CD14-positive monocyte (primary cell): ENCODE measurements at regions not wholly inside any gene's neighbourhood (a gene's known extent, or its start where the extent isn't known, plus 50 kb on each side); places are given as distances from the start of the nearest gene placed in this dataset.

Source experiments
- DNase-seq, 3 donors: peaks; one replicate each; pipeline ENCODE4 v3.0.0-alpha.2; 2011 to 2022
- H2AFZ ChIP-seq: 2 replicates; pipeline ENCODE4 v1.6.0; 2012; ENCODE audit warnings: mild to moderate bottlenecking, low read depth, low read length, inconsistent platforms; ENCODE audit not compliant: insufficient read depth, poor library complexity, severe bottlenecking
- H3K27ac ChIP-seq, 2 donors: 1 replicate in 1 of 2; 2 replicates in 1 of 2; pipeline ENCODE4 v1.5.1; 2012 to 2013; ENCODE audit warnings: low read length in 2 of 2, control low read depth in 1 of 2, inconsistent platforms in 1 of 2, low read depth in 1 of 2, mild to moderate bottlenecking in 1 of 2
- H3K27me3 ChIP-seq, 2 donors: one replicate each; pipeline versions ENCODE4 v1.6.0 to v1.6.1; 2011 to 2013; ENCODE audit warnings: low read length in 2 of 2; ENCODE audit not compliant: control insufficient read depth in 2 of 2, insufficient read depth in 2 of 2
- H3K36me3 ChIP-seq, 2 donors: replicated peaks in 1 of 2; 1 replicate in 1 of 2; 2 replicates in 1 of 2; pipeline versions ENCODE4 v1.5.1 to v1.6.1; 2012 to 2013; ENCODE audit warnings: low read length in 2 of 2, control low read depth in 1 of 2, inconsistent platforms in 1 of 2, mild to moderate bottlenecking in 1 of 2; ENCODE audit not compliant: insufficient read depth in 2 of 2, control insufficient read depth in 1 of 2
- H3K4me1 ChIP-seq, 2 donors: 1 replicate in 1 of 2; 2 replicates in 1 of 2; pipeline versions ENCODE4 v1.5.1 to v1.6.1; 2012 to 2013; ENCODE audit warnings: low read length in 2 of 2, control low read depth in 1 of 2, inconsistent platforms in 1 of 2, mild to moderate bottlenecking in 1 of 2, moderate library complexity in 1 of 2; ENCODE audit not compliant: insufficient read depth in 2 of 2, control insufficient read depth in 1 of 2
- H3K4me2 ChIP-seq: replicated peaks from 2 replicates; pipeline ENCODE3; 2012; ENCODE audit warnings: low read length, moderate library complexity, mild to moderate bottlenecking; ENCODE audit not compliant: poor library complexity, severe bottlenecking; ENCODE audit errors: extremely low read depth
- H3K4me3 ChIP-seq, 3 experiments: fragments of 200-600 bp in 1 of 3; sonication (generic) in 1 of 3; replicated peaks in 1 of 3; 1 replicate in 2 of 3; 2 replicates in 1 of 3; pipeline ENCODE4 v1.5.1; 2011 to 2013; ENCODE audit warnings: low read length in 3 of 3, mild to moderate bottlenecking in 3 of 3, control low read depth in 2 of 3, low read depth in 2 of 3, inconsistent platforms in 1 of 3, moderate library complexity in 1 of 3
- H3K79me2 ChIP-seq: 2 replicates; pipeline ENCODE4 v1.6.0; 2012; ENCODE audit warnings: mild to moderate bottlenecking, control low read depth, inconsistent platforms, low read length, moderate library complexity; ENCODE audit not compliant: insufficient read depth
- H3K9ac ChIP-seq: 2 replicates; pipeline ENCODE4 v1.6.0; 2017; ENCODE audit warnings: low read length, mild to moderate bottlenecking; ENCODE audit not compliant: insufficient read depth, poor library complexity, severe bottlenecking
- H3K9me3 ChIP-seq, 2 donors: replicated peaks in 1 of 2; 1 replicate in 1 of 2; 2 replicates in 1 of 2; pipeline versions ENCODE4 v1.5.1 to v1.6.1; 2012 to 2013; ENCODE audit warnings: low read length in 2 of 2, control low read depth in 1 of 2; ENCODE audit not compliant: control insufficient read depth in 1 of 2, insufficient read depth in 1 of 2
- H4K20me1 ChIP-seq: 2 replicates; pipeline ENCODE4 v1.6.0; 2012; ENCODE audit warnings: mild to moderate bottlenecking, low read length, control low read depth, moderate library complexity; ENCODE audit not compliant: insufficient read depth
- H3K27ac Mint-ChIP-seq, 7 donors: one replicate each; pipeline ENCODE4 v1.8.0; 2020; ENCODE audit warnings: mild to moderate bottlenecking in 7 of 7, mixed read lengths in 7 of 7, moderate library complexity in 6 of 7, inconsistent platforms in 2 of 7
- H3K27me3 Mint-ChIP-seq, 3 donors: one replicate each; pipeline ENCODE4 v1.8.0; 2021 to 2022; ENCODE audit warnings: low read depth in 3 of 3, mild to moderate bottlenecking in 3 of 3, mixed read lengths in 3 of 3, moderate library complexity in 3 of 3, inconsistent platforms in 1 of 3
- H3K36me3 Mint-ChIP-seq, 2 donors: one replicate each; pipeline ENCODE4 v1.8.0; 2020; ENCODE audit warnings: mixed read lengths in 2 of 2, inconsistent platforms in 1 of 2, mild to moderate bottlenecking in 1 of 2
- H3K4me1 Mint-ChIP-seq: one replicate; pipeline ENCODE4 v1.8.0; 2020; ENCODE audit warnings: mild to moderate bottlenecking, mixed read lengths
- H3K4me3 Mint-ChIP-seq, 2 donors: one replicate each; pipeline ENCODE4 v1.8.0; 2020; ENCODE audit warnings: mild to moderate bottlenecking in 2 of 2, mixed read lengths in 2 of 2, moderate library complexity in 1 of 2
- H3K9me3 Mint-ChIP-seq, 7 donors: one replicate each; pipeline ENCODE4 v1.8.0; 2020 to 2022; ENCODE audit warnings: mixed read lengths in 7 of 7, mild to moderate bottlenecking in 6 of 7, moderate library complexity in 6 of 7, inconsistent platforms in 2 of 7
- WGBS: methylation state at CpG from one replicate; pipeline ENCODE4 v1.1.5; 2013; ENCODE audit warnings: missing lambda C conversion rate; ENCODE audit not compliant: insufficient coverage; 5-methylcytosine and 5-hydroxymethylcytosine counted together
- intact Hi-C, 2 donors: fragments of 100-400 bp; cut with micrococcal nuclease; formaldehyde crosslinking; loops; one replicate each; pipeline versions ENCODE4 v1.15.0 to v1.15.1; 2023
- TF ChIP-seq, protein P1 (sequence below): fragments of 200-600 bp; IDR thresholded peaks from one replicate; pipeline ENCODE4 v1.8.0; 2022; ENCODE audit warnings: antibody characterized with exemption, mild to moderate bottlenecking

DNA sequence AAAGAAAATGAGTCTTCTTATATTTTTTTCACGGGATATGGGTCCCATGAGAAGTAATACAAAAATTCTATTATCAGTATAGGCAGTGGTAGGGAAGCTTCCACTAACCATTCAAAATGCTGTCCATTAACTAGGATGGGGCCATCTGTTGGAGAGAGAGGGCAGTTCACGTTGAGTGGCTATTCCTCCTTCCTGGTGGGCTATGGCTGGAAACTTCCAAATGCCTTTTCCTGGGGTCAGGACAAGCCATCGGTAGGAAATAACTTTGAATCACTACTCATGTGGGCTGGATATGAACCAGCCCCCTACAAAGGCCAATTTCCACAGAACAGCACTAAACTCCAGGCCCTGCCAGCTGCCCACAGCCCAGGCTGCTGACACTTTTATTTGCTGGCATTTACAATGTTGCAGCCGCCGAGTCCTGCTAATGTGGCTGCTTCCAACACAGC lies 156.1 kb upstream of the HNRNPA3 start:
- Histone ChIP-seq H4K20me1 (no peaks in the 10 kb centered on the region), H3K9me3 (no peaks in the 10 kb centered on the region), H3K4me1 (no peaks in the 10 kb centered on the region), H3K79me2 (no peaks in the 10 kb centered on the region), H3K4me3 (no peak overlapping the region), H3K36me3 (no peaks in the 10 kb centered on the region), H2AFZ (no peak overlapping the region), H3K27ac (no peak overlapping the region), H3K27me3 (no peaks in the 10 kb centered on the region), H3K4me2 (no peak overlapping the region), H3K9ac (no peak overlapping the region)
- TF ChIP-seq, protein P1, sequence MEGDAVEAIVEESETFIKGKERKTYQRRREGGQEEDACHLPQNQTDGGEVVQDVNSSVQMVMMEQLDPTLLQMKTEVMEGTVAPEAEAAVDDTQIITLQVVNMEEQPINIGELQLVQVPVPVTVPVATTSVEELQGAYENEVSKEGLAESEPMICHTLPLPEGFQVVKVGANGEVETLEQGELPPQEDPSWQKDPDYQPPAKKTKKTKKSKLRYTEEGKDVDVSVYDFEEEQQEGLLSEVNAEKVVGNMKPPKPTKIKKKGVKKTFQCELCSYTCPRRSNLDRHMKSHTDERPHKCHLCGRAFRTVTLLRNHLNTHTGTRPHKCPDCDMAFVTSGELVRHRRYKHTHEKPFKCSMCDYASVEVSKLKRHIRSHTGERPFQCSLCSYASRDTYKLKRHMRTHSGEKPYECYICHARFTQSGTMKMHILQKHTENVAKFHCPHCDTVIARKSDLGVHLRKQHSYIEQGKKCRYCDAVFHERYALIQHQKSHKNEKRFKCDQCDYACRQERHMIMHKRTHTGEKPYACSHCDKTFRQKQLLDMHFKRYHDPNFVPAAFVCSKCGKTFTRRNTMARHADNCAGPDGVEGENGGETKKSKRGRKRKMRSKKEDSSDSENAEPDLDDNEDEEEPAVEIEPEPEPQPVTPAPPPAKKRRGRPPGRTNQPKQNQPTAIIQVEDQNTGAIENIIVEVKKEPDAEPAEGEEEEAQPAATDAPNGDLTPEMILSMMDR = no peak
- no peak for DNase-seq
- Mint-ChIP-seq H3K4me1 (peaks cover 3% of the 10 kb centered on the region), H3K36me3 (no peaks in the 10 kb centered on the region), H3K4me3 (no peak overlapping the region), H3K27ac (no peak overlapping the region), H3K9me3 (peaks cover 0 to 4% (median 0%) of the 10 kb centered on the region in 7 donors), H3K27me3 (peaks cover 0 to 2% (median 1%) of the 10 kb centered on the region in 3 donors)
- intact Hi-C loops = no loop called here
- 90% methylated on average over 1 of the region's 5 CpGs for WGBS

DNA sequence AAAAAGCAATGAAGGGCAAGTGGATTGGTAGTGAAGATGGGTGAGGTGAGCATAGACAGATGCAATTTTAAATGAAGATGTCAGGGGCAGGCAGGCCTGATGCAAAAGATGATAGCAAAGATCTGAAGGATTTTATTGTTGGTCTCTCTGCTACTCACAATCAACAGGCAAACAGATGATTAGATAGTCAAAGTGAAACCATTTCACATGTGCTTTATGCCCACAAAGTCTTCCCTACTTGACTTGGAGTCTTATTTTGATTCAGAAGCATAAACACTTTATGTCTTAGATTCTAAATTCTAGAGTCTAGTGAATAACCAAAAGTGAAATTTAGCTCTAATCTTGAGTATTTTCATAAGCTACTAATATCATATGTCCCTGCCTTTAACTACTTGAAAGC lies 153.8 kb upstream of the HNRNPA3 start:
- no peaks in the 10 kb centered on the region for H3K36me3 Mint-ChIP-seq
- TF ChIP-seq, protein P1 = no peak
- no peak overlapping the region for H3K9ac ChIP-seq
- intact Hi-C loops = no loop called here
- no peak overlapping the region for H3K4me3 ChIP-seq
- no peaks in the 10 kb centered on the region for H4K20me1 ChIP-seq
- H3K27ac ChIP-seq = no peak overlapping the region
- no peak overlapping the region for H2AFZ ChIP-seq
- peaks cover 0 to 2% (median 0%) of the 10 kb centered on the region in 3 donors for H3K27me3 Mint-ChIP-seq
- H3K27me3 ChIP-seq = no peaks in the 10 kb centered on the region
- H3K4me1 Mint-ChIP-seq = peaks cover 3% of the 10 kb centered on the region
- no peak for DNase-seq
- peaks cover 0 to 4% (median 0%) of the 10 kb centered on the region in 7 donors for H3K9me3 Mint-ChIP-seq
- H3K4me3 Mint-ChIP-seq = no peak overlapping the region
- H3K4me2 ChIP-seq = no peak overlapping the region
- no peak overlapping the region for H3K27ac Mint-ChIP-seq
- H3K79me2 ChIP-seq = no peaks in the 10 kb centered on the region
- H3K9me3 ChIP-seq = no peaks in the 10 kb centered on the region
- no peaks in the 10 kb centered on the region for H3K36me3 ChIP-seq
- no peaks in the 10 kb centered on the region for H3K4me1 ChIP-seq
